ENCODE measurements at regions not wholly inside any gene's neighbourhood (a gene's known extent, or its start where the extent isn't known, plus 50 kb on each side); places are given as distances from the start of the nearest gene placed in this dataset.

DNA sequence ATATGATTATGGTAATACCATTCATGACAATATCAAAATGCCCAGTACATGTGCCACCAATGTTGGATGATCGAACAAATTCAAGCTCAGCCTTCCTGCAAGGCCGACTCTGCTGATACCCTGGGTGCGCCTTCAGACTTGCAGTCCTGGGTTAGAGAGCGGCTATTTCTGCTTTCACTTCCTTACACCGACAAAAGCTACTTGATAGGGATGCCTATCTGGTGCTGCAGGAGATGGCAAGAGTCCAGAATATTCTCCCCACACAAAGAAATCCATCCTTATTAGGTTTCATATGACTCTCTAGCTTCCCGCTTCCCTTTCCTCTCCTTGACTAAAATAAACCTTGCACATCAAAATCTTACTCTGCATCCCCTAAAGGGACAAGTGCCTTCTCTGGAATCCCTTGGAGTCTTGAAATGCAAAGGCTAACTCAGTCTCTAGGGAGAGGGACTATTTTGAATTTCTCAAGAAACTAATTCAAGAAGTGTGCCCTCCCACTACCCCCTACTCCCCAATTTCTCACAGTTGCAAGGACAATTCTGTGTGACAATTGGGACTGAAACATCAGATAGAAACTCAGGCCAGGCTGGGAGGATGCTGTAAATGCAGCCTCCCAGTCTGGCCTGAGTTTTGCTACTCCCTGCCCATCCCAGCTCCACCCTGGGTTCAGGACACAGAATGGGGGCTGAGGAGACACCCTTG, 103.1 kb upstream of the USP24 start:
- TF ChIP-seq, protein P1, sequence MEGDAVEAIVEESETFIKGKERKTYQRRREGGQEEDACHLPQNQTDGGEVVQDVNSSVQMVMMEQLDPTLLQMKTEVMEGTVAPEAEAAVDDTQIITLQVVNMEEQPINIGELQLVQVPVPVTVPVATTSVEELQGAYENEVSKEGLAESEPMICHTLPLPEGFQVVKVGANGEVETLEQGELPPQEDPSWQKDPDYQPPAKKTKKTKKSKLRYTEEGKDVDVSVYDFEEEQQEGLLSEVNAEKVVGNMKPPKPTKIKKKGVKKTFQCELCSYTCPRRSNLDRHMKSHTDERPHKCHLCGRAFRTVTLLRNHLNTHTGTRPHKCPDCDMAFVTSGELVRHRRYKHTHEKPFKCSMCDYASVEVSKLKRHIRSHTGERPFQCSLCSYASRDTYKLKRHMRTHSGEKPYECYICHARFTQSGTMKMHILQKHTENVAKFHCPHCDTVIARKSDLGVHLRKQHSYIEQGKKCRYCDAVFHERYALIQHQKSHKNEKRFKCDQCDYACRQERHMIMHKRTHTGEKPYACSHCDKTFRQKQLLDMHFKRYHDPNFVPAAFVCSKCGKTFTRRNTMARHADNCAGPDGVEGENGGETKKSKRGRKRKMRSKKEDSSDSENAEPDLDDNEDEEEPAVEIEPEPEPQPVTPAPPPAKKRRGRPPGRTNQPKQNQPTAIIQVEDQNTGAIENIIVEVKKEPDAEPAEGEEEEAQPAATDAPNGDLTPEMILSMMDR (IDR thresholded peaks at IDR 0.05) = no peak
- TF ChIP-seq POLR2A (IDR thresholded peaks at IDR 0.05) = no peak

Data from tibial nerve (tissue), 3 donors.